ENCODE measurements at regions not wholly inside any gene's neighbourhood (a gene's known extent, or its start where the extent isn't known, plus 50 kb on each side); places are given as distances from the start of the nearest gene placed in this dataset.

- Histone ChIP-seq H2AFZ (ENCODE audit: low read depth, low read length) (no peak overlapping the region), H3F3A (ENCODE audit: insufficient read depth, low read length, poor library complexity, severe bottlenecking) (no peaks in the 10 kb centered on the region), H3K4me3 (ENCODE audit: low read length) (no peak overlapping the region), H3K9me2 (ENCODE audit: insufficient read depth, low read length) (no peaks in the 10 kb centered on the region), H3K4me2 (ENCODE audit: low read length) (no peak overlapping the region), H4K20me1 (ENCODE audit: insufficient read depth) (no peaks in the 10 kb centered on the region), H3K79me2 (replicated peaks; ENCODE audit: insufficient read depth, low read length) (no peaks in the 10 kb centered on the region), H3K36me3 (ENCODE audit: insufficient read depth, low read length) (no peaks in the 10 kb centered on the region), H3K9ac (ENCODE audit: low read length) (no peak overlapping the region), H3K27me3 (ENCODE audit: insufficient read depth, low read depth, low read length) (no peaks in the 10 kb centered on the region), H3K27ac (ENCODE audit: low read length) (no peak overlapping the region), H3K9me3 (ENCODE audit: low read length) (no peaks in the 10 kb centered on the region)
- no peak for TF ChIP-seq EP300 (conservative IDR thresholded peaks at IDR 0.05; ENCODE audit: poor library complexity, severe bottlenecking)
- TF ChIP-seq MXI1 (conservative IDR thresholded peaks at IDR 0.05; ENCODE audit: poor library complexity, severe bottlenecking), result no peak
- no peak for TF ChIP-seq SMC3 (conservative IDR thresholded peaks at IDR 0.05; ENCODE audit: poor library complexity)
- TF ChIP-seq, protein P1, sequence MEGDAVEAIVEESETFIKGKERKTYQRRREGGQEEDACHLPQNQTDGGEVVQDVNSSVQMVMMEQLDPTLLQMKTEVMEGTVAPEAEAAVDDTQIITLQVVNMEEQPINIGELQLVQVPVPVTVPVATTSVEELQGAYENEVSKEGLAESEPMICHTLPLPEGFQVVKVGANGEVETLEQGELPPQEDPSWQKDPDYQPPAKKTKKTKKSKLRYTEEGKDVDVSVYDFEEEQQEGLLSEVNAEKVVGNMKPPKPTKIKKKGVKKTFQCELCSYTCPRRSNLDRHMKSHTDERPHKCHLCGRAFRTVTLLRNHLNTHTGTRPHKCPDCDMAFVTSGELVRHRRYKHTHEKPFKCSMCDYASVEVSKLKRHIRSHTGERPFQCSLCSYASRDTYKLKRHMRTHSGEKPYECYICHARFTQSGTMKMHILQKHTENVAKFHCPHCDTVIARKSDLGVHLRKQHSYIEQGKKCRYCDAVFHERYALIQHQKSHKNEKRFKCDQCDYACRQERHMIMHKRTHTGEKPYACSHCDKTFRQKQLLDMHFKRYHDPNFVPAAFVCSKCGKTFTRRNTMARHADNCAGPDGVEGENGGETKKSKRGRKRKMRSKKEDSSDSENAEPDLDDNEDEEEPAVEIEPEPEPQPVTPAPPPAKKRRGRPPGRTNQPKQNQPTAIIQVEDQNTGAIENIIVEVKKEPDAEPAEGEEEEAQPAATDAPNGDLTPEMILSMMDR (IDR thresholded peaks at IDR 0.05; ENCODE audit: poor library complexity, severe bottlenecking), result no peak
- no peak for TF ChIP-seq TAF1 (IDR thresholded peaks at IDR 0.05; ENCODE audit: low read depth)
These were observed 363.9 kb downstream of the RPS6KC1 start for GRCh38 chr1:213414911-213415310.

- Histone ChIP-seq H3K36me3 (ENCODE audit: insufficient read depth, low read length) (no peaks in the 10 kb centered on the region), H4K20me1 (ENCODE audit: insufficient read depth) (no peaks in the 10 kb centered on the region), H3K4me2 (ENCODE audit: low read length) (no peak overlapping the region), H3K27ac (ENCODE audit: low read length) (no peak overlapping the region), H3K9me2 (ENCODE audit: insufficient read depth, low read length) (no peaks in the 10 kb centered on the region), H2AFZ (ENCODE audit: low read depth, low read length) (no peak overlapping the region), H3K4me3 (ENCODE audit: low read length) (no peak overlapping the region), H3F3A (ENCODE audit: insufficient read depth, low read length, poor library complexity, severe bottlenecking) (no peaks in the 10 kb centered on the region), H3K79me2 (replicated peaks; ENCODE audit: insufficient read depth, low read length) (no peaks in the 10 kb centered on the region), H3K9ac (ENCODE audit: low read length) (no peak overlapping the region), H3K9me3 (ENCODE audit: low read length) (no peaks in the 10 kb centered on the region), H3K27me3 (ENCODE audit: insufficient read depth, low read depth, low read length) (no peaks in the 10 kb centered on the region)
- TF ChIP-seq, protein P2, sequence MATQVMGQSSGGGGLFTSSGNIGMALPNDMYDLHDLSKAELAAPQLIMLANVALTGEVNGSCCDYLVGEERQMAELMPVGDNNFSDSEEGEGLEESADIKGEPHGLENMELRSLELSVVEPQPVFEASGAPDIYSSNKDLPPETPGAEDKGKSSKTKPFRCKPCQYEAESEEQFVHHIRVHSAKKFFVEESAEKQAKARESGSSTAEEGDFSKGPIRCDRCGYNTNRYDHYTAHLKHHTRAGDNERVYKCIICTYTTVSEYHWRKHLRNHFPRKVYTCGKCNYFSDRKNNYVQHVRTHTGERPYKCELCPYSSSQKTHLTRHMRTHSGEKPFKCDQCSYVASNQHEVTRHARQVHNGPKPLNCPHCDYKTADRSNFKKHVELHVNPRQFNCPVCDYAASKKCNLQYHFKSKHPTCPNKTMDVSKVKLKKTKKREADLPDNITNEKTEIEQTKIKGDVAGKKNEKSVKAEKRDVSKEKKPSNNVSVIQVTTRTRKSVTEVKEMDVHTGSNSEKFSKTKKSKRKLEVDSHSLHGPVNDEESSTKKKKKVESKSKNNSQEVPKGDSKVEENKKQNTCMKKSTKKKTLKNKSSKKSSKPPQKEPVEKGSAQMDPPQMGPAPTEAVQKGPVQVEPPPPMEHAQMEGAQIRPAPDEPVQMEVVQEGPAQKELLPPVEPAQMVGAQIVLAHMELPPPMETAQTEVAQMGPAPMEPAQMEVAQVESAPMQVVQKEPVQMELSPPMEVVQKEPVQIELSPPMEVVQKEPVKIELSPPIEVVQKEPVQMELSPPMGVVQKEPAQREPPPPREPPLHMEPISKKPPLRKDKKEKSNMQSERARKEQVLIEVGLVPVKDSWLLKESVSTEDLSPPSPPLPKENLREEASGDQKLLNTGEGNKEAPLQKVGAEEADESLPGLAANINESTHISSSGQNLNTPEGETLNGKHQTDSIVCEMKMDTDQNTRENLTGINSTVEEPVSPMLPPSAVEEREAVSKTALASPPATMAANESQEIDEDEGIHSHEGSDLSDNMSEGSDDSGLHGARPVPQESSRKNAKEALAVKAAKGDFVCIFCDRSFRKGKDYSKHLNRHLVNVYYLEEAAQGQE (IDR thresholded peaks at IDR 0.05; ENCODE audit: borderline replicate concordance), result no peak
- no peak for TF ChIP-seq EP300 (conservative IDR thresholded peaks at IDR 0.05; ENCODE audit: poor library complexity, severe bottlenecking)
- no peak for TF ChIP-seq MXI1 (conservative IDR thresholded peaks at IDR 0.05; ENCODE audit: poor library complexity, severe bottlenecking)
- TF ChIP-seq SMC3 (conservative IDR thresholded peaks at IDR 0.05; ENCODE audit: poor library complexity), result no peak
- no peak for TF ChIP-seq EZH2 (IDR thresholded peaks at IDR 0.05; ENCODE audit: borderline replicate concordance, insufficient read depth, low read length, poor library complexity, severe bottlenecking)
- TF ChIP-seq TAF1 (IDR thresholded peaks at IDR 0.05; ENCODE audit: low read depth), result no peak
These were observed 364.8 kb downstream of the RPS6KC1 start for GRCh38 chr1:213415691-213416380.
